ENCODE measurements at regions not wholly inside any gene's neighbourhood (a gene's known extent, or its start where the extent isn't known, plus 50 kb on each side); places are given as distances from the start of the nearest gene placed in this dataset.

GRCh38 chr16:85455534-85455933 lies 157.6 kb upstream of the GSE1 start:
- TF ChIP-seq, protein P1, sequence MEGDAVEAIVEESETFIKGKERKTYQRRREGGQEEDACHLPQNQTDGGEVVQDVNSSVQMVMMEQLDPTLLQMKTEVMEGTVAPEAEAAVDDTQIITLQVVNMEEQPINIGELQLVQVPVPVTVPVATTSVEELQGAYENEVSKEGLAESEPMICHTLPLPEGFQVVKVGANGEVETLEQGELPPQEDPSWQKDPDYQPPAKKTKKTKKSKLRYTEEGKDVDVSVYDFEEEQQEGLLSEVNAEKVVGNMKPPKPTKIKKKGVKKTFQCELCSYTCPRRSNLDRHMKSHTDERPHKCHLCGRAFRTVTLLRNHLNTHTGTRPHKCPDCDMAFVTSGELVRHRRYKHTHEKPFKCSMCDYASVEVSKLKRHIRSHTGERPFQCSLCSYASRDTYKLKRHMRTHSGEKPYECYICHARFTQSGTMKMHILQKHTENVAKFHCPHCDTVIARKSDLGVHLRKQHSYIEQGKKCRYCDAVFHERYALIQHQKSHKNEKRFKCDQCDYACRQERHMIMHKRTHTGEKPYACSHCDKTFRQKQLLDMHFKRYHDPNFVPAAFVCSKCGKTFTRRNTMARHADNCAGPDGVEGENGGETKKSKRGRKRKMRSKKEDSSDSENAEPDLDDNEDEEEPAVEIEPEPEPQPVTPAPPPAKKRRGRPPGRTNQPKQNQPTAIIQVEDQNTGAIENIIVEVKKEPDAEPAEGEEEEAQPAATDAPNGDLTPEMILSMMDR (IDR thresholded peaks at IDR 0.05; ENCODE audit: insufficient read depth, low read length, severe bottlenecking) = no peak
- Histone ChIP-seq H3K27me3 (ENCODE audit: control insufficient read depth, insufficient read depth, low read length) (peaks cover 20% of the 10 kb centered on the region), H3K4me3 (ENCODE audit: low read depth, low read length) (no peak overlapping the region), H3K36me3 (ENCODE audit: control insufficient read depth, insufficient read depth, low read length) (no peaks in the 10 kb centered on the region)
- DNase-seq (ENCODE audit: low read depth) (no peak), FAIRE-seq (no peak)

DNA sequence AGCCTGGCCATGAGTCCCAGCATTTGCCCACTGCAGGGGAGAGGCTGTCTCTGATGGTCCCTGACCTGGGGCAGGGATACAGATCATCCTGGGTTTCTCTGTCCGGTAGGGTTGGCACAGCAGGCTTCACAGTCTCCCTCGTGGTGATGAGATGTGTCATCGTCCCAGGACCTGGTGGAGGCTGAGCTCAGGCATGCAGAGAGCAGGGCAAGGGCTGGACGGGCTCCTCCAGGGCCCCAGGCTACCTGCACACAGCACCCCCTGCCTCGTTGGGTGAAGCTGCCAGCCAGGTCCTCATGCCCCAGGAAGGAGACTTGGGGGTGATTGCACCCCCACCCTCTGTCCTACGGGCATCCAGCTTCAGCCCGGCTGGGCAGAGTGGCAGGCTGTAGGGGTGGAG lies 155.8 kb upstream of the GSE1 start:
- TF ChIP-seq, protein P1 (IDR thresholded peaks at IDR 0.05; ENCODE audit: insufficient read depth, low read length, severe bottlenecking) = no peak
- Histone ChIP-seq H3K27me3 (ENCODE audit: control insufficient read depth, insufficient read depth, low read length) (peaks cover 27% of the 10 kb centered on the region), H3K36me3 (ENCODE audit: control insufficient read depth, insufficient read depth, low read length) (no peaks in the 10 kb centered on the region), H3K4me3 (ENCODE audit: low read depth, low read length) (no peak overlapping the region)
- DNase-seq (ENCODE audit: low read depth) (peak; percentile 37), FAIRE-seq (peak; percentile 52)

DNA sequence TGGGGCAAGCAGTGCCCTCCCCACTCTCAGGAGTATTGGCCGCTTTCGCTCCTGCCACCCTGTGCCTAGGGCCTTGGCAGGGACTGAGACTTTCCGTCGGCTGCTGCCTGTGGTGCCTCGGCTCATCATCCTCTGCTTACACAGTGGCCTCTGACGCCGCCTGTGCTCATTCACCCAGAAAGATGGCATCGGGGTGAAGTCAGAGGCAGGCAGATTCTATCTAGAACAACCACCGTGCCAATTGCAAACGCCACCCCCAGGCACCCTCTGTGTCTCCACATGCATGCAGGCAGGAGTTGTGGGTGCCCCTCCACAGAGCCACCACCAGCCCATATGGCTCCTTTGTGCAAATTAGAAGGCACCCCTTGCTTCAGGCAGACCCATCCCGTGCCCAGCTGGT lies 154.2 kb upstream of the GSE1 start:
- TF ChIP-seq, protein P1 (IDR thresholded peaks at IDR 0.05; ENCODE audit: insufficient read depth, low read length, severe bottlenecking) = no peak
- Histone ChIP-seq H3K4me3 (ENCODE audit: low read depth, low read length) (no peak overlapping the region), H3K27me3 (ENCODE audit: control insufficient read depth, insufficient read depth, low read length) (peaks cover 28% of the 10 kb centered on the region), H3K36me3 (ENCODE audit: control insufficient read depth, insufficient read depth, low read length) (no peaks in the 10 kb centered on the region)
- no peak for FAIRE-seq
- DNase-seq (ENCODE audit: low read depth) = no peak

DNA sequence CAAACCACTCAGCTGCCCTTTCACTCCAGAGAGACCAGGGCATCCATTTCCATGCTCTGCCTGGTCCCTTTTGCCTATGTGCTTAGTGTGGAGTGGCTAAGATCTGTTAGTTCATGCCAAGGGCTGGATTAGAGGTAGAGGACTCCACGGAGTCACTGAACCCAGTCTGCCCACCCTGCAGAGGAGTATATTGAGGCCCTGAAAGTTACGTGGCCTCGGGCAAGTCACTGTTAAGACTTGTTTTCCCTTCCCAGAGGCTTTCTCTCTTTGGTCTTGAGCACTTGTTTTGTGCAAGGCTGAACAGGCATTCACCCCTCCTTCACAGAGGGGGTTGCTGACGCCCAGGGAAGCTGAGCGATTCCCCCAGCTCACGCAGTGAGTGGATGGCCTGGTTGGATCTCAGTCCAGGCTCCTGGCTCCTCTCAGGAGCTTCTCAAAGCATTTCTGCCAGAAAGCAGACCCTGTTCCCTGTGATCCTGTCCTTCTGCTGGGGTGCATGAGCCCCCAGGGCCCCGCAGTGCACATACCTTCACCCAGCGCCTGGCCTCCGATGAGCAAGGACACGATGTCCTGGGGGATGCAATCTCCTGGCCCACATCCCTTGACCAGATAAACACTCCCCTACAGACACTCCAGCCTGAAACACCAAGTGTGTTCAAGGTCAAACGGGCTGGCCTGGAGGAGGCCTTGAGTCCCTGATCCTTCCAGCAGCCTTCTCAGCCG lies 153.4 kb upstream of the GSE1 start:
- no peak overlapping the region for H3K4me3 ChIP-seq (ENCODE audit: low read depth, low read length)
- peaks cover 28% of the 10 kb centered on the region for H3K27me3 ChIP-seq (ENCODE audit: control insufficient read depth, insufficient read depth, low read length)
- no peaks in the 10 kb centered on the region for H3K36me3 ChIP-seq (ENCODE audit: control insufficient read depth, insufficient read depth, low read length)
- TF ChIP-seq, protein P1 (IDR thresholded peaks at IDR 0.05; ENCODE audit: insufficient read depth, low read length, severe bottlenecking) = no peak
- FAIRE-seq (no peak), DNase-seq (ENCODE audit: low read depth) (no peak)

GRCh38 chr16:85460252-85461021 lies 152.7 kb upstream of the GSE1 start:
- FAIRE-seq (no peak), DNase-seq (ENCODE audit: low read depth) (no peak)
- Histone ChIP-seq H3K27me3 (ENCODE audit: control insufficient read depth, insufficient read depth, low read length) (peaks cover 26% of the 10 kb centered on the region), H3K36me3 (ENCODE audit: control insufficient read depth, insufficient read depth, low read length) (no peaks in the 10 kb centered on the region), H3K4me3 (ENCODE audit: low read depth, low read length) (no peak overlapping the region)
- TF ChIP-seq, protein P1 (IDR thresholded peaks at IDR 0.05; ENCODE audit: insufficient read depth, low read length, severe bottlenecking) = no peak

Measured in bronchial epithelial cell (primary cell).